HFF-Myc (cell line): ENCODE measurements at regions not wholly inside any gene's neighbourhood (a gene's known extent, or its start where the extent isn't known, plus 50 kb on each side); places are given as distances from the start of the nearest gene placed in this dataset.

Source experiments
- DNase-seq: peaks from one replicate; pipeline ENCODE4 v3.0.0-alpha.2; 2011; ENCODE audit warnings: low read depth; ENCODE audit errors: extremely low read depth
- H3K4me3 ChIP-seq: replicated peaks from 2 replicates; pipeline ENCODE4 v1.5.1; 2011; ENCODE audit warnings: low read depth, mild to moderate bottlenecking, control low read depth, low read length
- TF ChIP-seq, protein P1 (sequence below): IDR thresholded peaks from 2 replicates; pipeline ENCODE4 v1.5.1; 2012; ENCODE audit warnings: mild to moderate bottlenecking, low read depth, low read length, control low read depth; ENCODE audit errors: missing control alignments

DNA sequence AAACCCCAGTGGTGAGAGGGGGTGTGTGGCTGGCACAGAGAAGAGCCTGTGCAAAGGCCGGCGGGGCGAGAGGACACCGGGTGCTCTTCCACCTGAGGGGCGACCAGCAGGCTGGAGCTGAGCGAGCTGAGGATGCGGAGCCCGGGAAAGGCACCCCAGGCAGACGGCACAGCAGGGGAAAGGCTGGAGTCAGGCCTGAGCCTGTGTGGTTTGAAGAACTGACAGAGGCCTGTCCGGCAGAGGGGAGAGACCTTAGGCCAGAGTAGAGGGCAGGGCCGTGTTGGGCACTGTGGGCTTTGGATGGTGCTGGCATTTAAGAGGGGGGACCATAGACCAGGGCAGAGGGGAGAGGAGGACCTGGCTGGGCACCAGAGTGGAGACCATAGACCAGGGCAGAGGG, 149.8 kb downstream of the RTP5 start:
- no peak for DNase-seq
- TF ChIP-seq, protein P1, sequence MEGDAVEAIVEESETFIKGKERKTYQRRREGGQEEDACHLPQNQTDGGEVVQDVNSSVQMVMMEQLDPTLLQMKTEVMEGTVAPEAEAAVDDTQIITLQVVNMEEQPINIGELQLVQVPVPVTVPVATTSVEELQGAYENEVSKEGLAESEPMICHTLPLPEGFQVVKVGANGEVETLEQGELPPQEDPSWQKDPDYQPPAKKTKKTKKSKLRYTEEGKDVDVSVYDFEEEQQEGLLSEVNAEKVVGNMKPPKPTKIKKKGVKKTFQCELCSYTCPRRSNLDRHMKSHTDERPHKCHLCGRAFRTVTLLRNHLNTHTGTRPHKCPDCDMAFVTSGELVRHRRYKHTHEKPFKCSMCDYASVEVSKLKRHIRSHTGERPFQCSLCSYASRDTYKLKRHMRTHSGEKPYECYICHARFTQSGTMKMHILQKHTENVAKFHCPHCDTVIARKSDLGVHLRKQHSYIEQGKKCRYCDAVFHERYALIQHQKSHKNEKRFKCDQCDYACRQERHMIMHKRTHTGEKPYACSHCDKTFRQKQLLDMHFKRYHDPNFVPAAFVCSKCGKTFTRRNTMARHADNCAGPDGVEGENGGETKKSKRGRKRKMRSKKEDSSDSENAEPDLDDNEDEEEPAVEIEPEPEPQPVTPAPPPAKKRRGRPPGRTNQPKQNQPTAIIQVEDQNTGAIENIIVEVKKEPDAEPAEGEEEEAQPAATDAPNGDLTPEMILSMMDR = no peak
- H3K4me3 ChIP-seq = no peak overlapping the region

DNA sequence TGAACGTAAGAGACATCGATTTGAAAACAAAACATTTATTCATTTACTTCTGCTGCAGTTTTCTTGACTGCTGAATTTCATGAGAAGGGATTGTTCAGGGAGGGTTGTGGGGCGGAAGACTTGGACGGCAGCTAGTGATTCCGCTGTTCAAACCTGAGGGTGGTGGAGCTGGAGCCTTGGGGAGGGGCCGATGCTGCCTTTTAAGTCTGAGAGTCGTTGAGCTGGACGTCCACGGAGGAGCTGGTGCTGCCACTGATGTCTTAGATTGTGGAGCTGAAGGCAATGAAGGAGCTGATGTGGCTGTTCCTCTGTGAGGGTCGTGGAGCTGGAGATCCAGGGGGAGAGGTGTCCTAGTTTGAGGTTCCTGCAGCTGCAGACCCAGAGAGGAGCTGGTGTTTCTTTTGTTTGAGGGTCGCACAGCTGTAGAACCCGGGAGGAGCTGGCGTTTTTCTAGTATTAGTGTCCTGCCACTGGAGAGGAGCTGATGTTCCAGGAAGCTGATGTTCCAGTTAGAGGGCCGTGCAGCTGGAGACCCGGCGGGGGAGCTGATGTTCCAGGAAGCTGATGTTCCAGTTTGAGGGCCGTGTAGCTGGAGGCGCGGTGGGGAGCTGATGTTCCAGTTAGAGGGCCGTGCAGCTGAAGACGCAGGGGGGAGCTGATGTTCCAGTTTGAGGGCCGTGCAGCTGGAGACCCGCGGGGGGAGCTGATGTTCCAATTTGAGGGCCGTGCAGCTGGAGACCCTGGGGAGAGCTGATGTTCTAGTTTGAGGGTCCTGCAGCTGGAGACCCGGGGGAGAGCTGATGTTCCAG, 150.9 kb downstream of the RTP5 start:
- no peak for DNase-seq
- TF ChIP-seq, protein P1 = no peak
- no peak overlapping the region for H3K4me3 ChIP-seq

DNA sequence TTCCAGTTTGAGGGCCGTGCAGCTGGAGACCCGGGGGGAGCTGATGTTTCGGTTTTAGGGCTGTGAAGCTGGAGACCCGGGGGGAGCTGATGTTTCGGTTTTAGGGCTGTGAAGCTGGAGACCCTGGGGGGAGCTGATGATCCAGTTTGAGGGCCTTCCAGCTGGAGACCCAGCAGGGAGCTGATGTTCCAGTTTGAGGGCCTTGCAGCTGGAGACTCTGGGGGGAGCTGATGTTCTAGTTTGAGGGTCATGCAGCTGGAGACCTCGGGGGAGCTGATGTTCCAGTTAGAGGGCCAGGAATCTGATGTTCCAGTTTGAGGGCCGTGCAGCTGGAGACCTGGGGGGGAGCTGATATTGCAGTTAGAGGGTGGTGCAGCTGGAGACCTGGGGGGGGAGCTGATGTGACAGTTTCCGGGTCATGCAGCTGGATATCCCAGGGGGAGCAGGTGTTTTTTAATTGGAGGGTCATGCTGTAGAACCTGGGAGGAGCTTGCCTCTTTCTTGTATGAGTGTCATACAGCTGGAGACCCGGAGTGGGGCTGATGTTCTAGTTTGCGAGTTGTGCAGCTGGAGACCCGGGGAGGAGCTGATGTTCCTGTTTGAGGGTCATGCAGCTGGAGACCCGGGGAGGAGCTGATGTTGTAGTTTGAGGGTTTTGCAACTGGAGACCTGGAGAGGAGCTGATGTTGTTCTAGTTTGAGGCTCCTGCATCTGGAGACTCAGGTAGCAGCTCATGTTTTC, 153.2 kb downstream of the RTP5 start:
- DNase-seq = no peak
- TF ChIP-seq, protein P1 = no peak
- no peak overlapping the region for H3K4me3 ChIP-seq

DNA sequence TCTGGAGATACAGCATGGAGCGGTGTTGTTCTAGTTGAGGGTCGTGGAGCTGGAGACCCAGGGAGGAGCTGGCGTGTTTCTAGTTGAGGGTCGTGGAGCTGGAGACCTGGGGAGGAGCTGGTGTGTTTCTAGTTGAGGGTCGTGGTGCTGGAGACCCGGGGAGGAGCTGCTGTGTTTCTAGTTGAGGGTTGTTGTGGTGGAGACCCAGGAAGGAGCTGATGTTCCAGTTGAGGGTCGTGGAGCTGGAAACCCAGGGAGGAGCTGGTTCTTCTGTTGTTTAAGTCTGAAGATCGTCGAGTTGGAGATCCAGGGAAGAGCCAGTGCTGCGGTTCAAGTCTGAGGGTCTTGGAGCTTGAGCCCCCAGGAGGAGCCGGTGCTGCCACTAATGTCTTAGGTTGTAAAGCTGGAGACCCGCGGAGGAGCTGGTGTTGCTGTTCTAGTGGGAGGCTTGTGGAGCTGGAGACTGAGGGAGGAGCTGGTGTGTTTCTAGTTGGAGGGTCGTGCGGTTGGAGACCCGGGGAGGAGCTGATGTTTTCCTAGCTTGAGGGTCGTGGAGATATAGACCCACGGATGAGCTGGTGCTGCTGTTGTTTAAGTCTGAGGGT, 155.3 kb downstream of the RTP5 start:
- TF ChIP-seq, protein P1 = no peak
- H3K4me3 ChIP-seq = no peak overlapping the region
- no peak for DNase-seq

DNA sequence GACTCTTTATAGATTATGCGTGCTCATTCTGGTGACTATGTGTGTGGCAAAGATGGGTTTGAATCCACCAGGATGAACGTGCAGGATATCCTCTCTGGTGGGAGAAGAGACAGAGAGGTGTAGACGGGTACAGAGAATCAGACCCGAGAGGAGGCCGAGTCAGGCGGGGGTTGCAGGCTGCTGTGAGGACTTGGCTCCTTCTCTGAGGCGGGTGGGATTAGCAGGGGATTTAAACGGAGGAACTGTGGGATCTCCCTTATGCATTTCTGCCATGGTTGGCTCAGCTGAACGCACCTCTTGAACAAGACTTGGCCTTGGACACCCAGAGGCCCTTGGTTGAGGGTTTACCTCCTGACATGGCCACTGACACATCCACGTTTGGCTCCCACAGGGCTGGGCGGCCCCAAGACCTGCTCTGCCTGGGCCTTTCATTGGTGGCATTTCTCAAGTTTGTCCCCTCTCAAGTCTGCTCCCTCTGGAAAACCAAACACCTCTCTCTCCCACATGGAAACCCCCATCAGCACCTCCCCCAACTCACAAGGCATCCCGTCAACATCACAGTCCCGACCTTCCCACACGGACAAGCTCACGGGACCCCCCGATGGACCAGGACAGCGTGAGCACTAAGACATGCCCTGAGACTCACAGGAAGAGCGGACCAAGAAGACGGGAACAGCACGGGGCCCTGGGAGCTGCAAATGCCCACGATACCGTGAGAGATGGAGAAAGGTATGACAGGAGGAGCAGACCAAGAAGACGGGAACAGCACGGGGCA, 158.3 kb downstream of the RTP5 start:
- TF ChIP-seq, protein P1 = no peak
- no peak for DNase-seq
- no peak overlapping the region for H3K4me3 ChIP-seq

DNA sequence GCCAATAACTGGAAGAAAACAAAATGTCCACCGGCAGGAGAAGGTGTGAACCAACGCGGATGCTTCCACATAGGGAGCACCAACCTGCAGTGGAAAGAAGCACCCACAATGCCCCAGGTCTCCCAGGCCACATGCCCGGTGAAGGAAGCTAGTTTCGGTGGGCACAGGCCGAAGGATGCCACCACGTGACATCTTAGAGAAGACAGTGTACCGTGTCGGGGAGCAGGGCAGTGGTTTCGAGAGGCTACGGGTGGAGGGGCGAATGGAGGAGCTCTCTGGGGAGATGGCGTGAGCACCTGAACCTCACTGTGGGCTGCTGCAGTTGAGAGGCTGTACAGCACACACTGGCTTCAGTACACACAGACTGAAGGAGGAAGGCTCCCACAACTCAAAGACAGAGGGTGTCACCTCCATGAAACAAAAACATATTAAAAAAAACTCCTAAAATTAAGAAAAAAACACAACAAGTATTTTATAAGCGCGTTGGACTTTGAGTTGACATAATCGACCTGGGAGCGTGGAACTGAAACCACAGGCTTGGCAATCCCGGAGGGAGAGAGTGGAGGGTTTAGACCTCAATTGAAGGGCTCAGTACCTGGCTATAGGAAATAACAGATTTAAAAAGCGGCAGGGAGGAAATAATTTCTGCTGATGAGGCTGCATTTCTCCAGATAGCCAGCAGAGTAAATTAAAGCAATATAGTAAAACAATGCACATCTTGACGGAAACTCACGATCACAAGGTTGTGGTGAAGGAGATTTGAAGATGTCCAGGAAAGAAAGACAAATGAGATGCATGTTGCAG, 160.1 kb downstream of the RTP5 start:
- no peak for DNase-seq
- H3K4me3 ChIP-seq = no peak overlapping the region
- TF ChIP-seq, protein P1 = no peak
